Activated T-cell treated with anti-CD3 and anti-CD28 coated beads, Interleukin-2, amount 50 U/mL, for 72 hours (primary cell): ENCODE measurements at regions not wholly inside any gene's neighbourhood (a gene's known extent, or its start where the extent isn't known, plus 50 kb on each side); places are given as distances from the start of the nearest gene placed in this dataset.
"Not testable (repeated sequence)": the region's sequence is repeated elsewhere in the genome, so short reads cannot be mapped to it uniquely, and the experiment has no call there.

Experiments used
- ATAC-seq, 2 donors: fragments of 150-1000 bp; cut with Tn5 transposase; replicated peaks in 1 of 2; 2 replicates each; pipeline ENCODE4 v1.10.0; 2021; ENCODE audit warnings: moderate library complexity in 2 of 2, mild to moderate bottlenecking in 1 of 2
- DNase-seq, 2 donors: peaks; one replicate each; pipeline ENCODE4 v3.0.0; 2021 to 2022; ENCODE audit warnings: mixed read lengths in 1 of 2
- H3K27ac Mint-ChIP-seq: one replicate; pipeline ENCODE4 v1.8.0; 2022; ENCODE audit warnings: mild to moderate bottlenecking, moderate library complexity, mixed read lengths
- H3K27me3 Mint-ChIP-seq: one replicate; pipeline ENCODE4 v1.8.0; 2022; ENCODE audit warnings: low read depth, mixed read lengths
- H3K36me3 Mint-ChIP-seq, 2 donors: one replicate each; pipeline ENCODE4 v1.8.0; 2022; ENCODE audit warnings: mixed read lengths in 2 of 2, mild to moderate bottlenecking in 1 of 2; ENCODE audit not compliant: insufficient read depth in 2 of 2
- H3K4me1 Mint-ChIP-seq: one replicate; pipeline ENCODE4 v1.8.0; 2022; ENCODE audit warnings: low read depth, mixed read lengths
- H3K4me3 Mint-ChIP-seq, 2 donors: one replicate each; pipeline ENCODE4 v1.8.0; 2022; ENCODE audit warnings: mild to moderate bottlenecking in 2 of 2, mixed read lengths in 2 of 2, moderate library complexity in 2 of 2
- H3K9me3 Mint-ChIP-seq, 2 donors: one replicate each; pipeline ENCODE4 v1.8.0; 2022; ENCODE audit warnings: mixed read lengths in 2 of 2

DNA sequence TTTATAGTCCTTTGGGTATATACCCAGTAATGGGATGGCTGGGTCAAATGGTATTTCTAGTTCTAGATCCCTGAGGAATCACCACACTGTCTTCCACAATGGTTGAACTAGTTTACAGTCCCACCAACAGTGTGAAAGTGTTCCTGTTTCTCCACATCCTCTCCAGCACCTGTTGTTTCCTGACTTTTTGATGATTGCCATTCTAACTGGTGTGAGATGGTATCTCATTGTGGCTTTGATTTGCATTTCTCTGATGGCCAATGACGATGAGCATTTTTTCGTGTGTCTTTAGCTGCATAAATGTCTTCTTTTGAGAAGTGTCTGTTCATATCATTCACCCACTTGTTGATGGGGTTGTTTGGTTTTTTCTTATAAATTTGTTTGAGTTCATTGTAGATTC, 612.5 kb upstream of the SGCD start:
- H3K9me3 Mint-ChIP-seq, H3K4me1 Mint-ChIP-seq, H3K4me3 Mint-ChIP-seq, H3K36me3 Mint-ChIP-seq, ATAC-seq, DNase-seq, H3K27ac Mint-ChIP-seq, H3K27me3 Mint-ChIP-seq: not testable (repeated sequence)

- no peak for ATAC-seq
- Mint-ChIP-seq H3K9me3 (peaks cover 0 to 2% of the 10 kb centered on the region in 2 donors), H3K27me3 (peaks cover 55% of the 10 kb centered on the region), H3K36me3 (peaks cover 0 to 6% of the 10 kb centered on the region in 2 donors), H3K4me1 (no peaks in the 10 kb centered on the region), H3K27ac (no peak overlapping the region), H3K4me3 (no peak overlapping the region)
- DNase-seq: no peak
These were observed 600.7 kb upstream of the SGCD start for GRCh38 chr5:155726267-155726666.

DNA sequence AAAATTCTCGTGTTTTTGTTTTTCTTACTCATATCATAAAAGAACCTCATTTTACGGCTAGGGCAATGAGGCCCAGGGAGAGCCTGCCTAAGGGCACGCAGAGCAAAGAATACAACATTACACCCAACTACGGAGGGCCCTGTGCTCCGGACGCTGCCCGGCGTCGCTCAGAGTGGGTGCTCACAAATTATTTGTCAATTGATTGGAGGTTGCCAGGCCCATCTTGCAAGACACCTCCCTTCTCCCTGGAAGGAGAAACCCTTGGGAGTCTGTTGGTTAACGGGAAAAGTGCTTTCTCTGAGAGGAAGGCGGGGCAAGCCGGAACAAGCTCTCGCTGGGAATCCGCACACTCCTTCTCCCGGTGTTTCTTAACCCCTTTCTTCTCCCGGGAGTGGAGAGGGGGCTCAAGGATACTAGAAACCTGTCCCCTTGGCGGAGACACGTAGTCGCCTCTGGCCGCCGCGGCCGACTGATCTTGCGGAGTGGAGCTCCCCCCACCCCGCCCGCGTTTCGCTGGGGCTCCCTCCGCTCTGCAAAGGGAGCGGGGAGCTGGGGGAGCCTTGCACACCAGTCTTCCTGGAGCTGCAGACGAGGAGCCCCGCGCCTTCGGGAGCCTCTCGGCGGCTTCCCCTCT, 599.3 kb upstream of the SGCD start:
- Mint-ChIP-seq H3K4me1 (no peaks in the 10 kb centered on the region), H3K27ac (no peak overlapping the region), H3K9me3 (peaks cover 0 to 2% of the 10 kb centered on the region in 2 donors), H3K4me3 (no peak overlapping the region), H3K36me3 (peaks cover 0 to 6% of the 10 kb centered on the region in 2 donors), H3K27me3 (peaks cover 67% of the 10 kb centered on the region)
- DNase-seq (no peak), ATAC-seq (no peak)

DNA sequence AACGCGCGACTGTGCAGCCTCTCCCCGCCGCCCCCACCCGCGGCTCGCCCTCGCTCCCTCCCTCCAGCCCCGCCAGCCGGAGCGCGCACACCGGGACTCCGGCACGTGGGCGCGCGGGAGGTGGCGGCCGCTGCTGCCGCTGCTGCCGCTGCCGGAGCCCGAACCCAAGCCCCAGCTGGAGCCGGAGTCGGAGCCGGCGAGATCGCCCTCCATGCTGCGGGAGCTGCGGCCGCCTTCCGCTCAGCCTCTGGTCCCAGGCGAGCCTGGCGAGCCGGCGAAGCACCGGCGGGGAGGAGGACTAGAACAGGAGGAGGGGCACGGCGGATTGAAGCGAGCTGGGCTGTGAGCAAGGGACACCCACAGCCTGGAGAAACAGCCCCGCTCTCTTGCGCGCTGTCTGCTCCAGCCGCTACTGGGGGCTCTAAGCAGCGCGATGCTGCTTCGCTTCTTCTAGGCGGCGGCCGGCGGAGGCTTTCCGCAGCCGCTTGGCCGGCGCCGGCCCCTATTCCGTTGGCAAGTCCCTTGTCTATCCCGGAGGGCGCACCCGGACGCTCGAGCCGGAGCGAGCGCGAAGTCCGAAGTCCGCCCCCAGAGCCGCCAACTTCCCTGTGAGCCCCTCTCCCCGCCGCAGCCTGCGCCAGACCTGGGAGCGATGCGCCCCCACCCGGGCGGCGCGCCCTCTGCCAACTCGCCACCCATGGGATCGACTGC, 598.7 kb upstream of the SGCD start:
- Mint-ChIP-seq H3K4me3 (peak overlapping the region; percentile 25 to 51), H3K36me3 (peaks cover 0 to 6% of the 10 kb centered on the region in 2 donors), H3K4me1 (no peaks in the 10 kb centered on the region), H3K27me3 (peaks cover 74% of the 10 kb centered on the region), H3K9me3 (peaks cover 0 to 2% of the 10 kb centered on the region in 2 donors), H3K27ac (no peak overlapping the region)
- peak in 1 of 2 donors; percentile 38 for ATAC-seq
- DNase-seq: no peak

DNA sequence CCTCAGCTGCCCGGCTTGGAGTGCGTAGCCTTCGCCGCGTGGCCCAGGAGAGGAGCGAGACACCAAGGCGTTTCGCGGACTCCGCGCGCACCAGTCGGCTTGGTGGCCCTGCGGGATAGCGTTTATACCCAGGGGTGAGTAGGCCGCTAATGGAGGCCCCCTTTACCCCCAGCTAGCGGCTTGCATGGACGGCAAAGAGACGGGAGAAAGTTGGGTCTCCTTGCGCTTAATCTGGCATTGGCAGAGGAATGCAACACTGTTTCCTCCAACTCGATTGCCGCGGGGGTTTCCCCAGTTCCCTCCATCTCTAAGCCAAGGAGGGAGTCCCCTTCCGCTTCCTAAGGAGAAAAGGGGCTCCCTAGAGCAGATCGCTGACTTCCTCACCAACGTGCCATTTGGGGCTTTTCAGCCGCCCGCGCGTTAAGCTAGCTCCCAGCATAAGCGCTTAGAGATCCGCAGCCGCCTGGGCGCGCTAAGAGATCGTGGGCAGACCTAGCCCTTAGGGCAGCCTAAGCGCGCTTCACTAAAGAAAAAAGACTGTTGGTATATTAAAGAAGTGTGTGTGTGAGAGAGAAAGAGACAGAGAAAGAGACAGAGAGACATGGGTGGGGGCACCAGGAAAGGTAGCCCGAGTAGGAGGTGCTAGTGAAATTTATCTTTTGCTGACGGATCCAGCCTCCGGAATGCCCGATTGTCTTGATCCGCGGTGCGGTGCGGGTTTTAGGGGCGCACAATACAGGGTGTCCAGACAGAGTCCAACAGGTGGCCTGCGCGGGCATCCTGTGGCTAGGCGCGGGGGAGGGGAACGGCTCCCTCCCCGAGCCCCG, 597.9 kb upstream of the SGCD start:
- H3K36me3 Mint-ChIP-seq: peaks cover 0 to 6% of the 10 kb centered on the region in 2 donors
- ATAC-seq (peak in 1 of 2 donors; percentile 39), DNase-seq (no peak)
- H3K4me3 Mint-ChIP-seq: peak overlapping the region in 1 of 2 donors; percentile 51
- H3K27ac Mint-ChIP-seq: no peak overlapping the region
- no peaks in the 10 kb centered on the region for H3K4me1 Mint-ChIP-seq
- peaks cover 75% of the 10 kb centered on the region for H3K27me3 Mint-ChIP-seq
- peaks cover 0 to 2% of the 10 kb centered on the region in 2 donors for H3K9me3 Mint-ChIP-seq

GRCh38 chr5:155729684-155730059, 597.3 kb upstream of the SGCD start:
- ATAC-seq: no peak
- no peak for DNase-seq
- H3K4me3 Mint-ChIP-seq: no peak overlapping the region
- peaks cover 0 to 6% of the 10 kb centered on the region in 2 donors for H3K36me3 Mint-ChIP-seq
- peaks cover 0 to 2% of the 10 kb centered on the region in 2 donors for H3K9me3 Mint-ChIP-seq
- H3K27me3 Mint-ChIP-seq: peaks cover 74% of the 10 kb centered on the region
- H3K27ac Mint-ChIP-seq: no peak overlapping the region
- no peaks in the 10 kb centered on the region for H3K4me1 Mint-ChIP-seq

GRCh38 chr5:155732587-155733376, 594.2 kb upstream of the SGCD start:
- ATAC-seq (no peak), DNase-seq (no peak)
- H3K9me3 Mint-ChIP-seq: peaks cover 0 to 2% of the 10 kb centered on the region in 2 donors
- H3K4me3 Mint-ChIP-seq: no peak overlapping the region
- no peak overlapping the region for H3K27ac Mint-ChIP-seq
- no peaks in the 10 kb centered on the region for H3K4me1 Mint-ChIP-seq
- H3K36me3 Mint-ChIP-seq: peaks cover 0 to 4% of the 10 kb centered on the region in 2 donors
- peaks cover 46% of the 10 kb centered on the region for H3K27me3 Mint-ChIP-seq

DNA sequence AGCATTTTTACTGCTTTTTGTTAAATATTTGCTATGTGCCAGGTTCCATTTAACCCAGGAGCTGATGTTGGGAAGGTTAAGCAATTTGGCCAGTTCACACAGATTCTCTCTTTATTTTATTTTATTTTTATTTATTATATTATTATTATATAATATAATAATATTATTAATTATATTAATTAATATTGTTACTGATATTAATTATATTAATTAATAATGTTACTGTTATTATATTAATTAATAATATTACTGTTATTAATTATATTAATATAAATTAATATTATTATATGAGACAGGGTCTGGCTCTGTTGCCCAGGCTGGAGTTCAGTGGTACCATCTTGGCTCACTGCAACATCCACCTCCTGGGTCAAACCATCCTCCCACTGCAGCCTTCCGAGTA, 593.0 kb upstream of the SGCD start:
- DNase-seq: no peak
- Mint-ChIP-seq H3K4me3 (no peak overlapping the region), H3K27me3 (peaks cover 44% of the 10 kb centered on the region), H3K9me3 (peaks cover 0 to 4% of the 10 kb centered on the region in 2 donors), H3K27ac (no peak overlapping the region), H3K4me1 (no peaks in the 10 kb centered on the region), H3K36me3 (peaks cover 0 to 4% of the 10 kb centered on the region in 2 donors)
- no peak for ATAC-seq

- DNase-seq: no peak
- ATAC-seq: no peak
- Mint-ChIP-seq H3K27me3 (peaks cover 29% of the 10 kb centered on the region), H3K4me1 (no peaks in the 10 kb centered on the region), H3K9me3 (peaks cover 0 to 4% of the 10 kb centered on the region in 2 donors), H3K4me3 (no peak overlapping the region), H3K27ac (no peak overlapping the region), H3K36me3 (no peaks in the 10 kb centered on the region)
These were observed 591.6 kb upstream of the SGCD start for GRCh38 chr5:155735388-155735787.

DNA sequence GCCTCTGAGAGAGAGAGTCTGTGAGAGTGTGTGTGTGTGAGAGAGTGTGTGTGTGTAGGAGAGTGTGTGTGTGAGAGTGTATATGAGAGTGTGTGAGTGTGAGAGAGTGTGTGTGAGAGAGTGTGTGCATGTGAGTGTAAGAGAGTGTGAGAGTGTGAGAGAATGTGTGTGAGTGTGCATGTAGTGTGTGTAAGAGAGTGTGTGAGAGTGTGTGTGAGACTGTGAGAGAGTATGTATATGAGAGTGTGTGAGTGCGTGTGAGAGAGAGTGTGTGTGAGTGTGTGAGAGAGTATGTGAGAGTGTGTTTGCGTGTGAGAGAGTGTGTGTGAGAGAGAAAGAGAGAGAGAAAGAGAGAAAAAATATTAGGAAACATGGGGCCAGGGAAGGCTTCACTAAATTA, 588.3 kb upstream of the SGCD start:
- no peak for ATAC-seq
- Mint-ChIP-seq H3K4me3 (no peak overlapping the region), H3K4me1 (no peaks in the 10 kb centered on the region), H3K9me3 (peaks cover 0 to 3% of the 10 kb centered on the region in 2 donors), H3K27ac (no peak overlapping the region), H3K27me3 (no peaks in the 10 kb centered on the region), H3K36me3 (no peaks in the 10 kb centered on the region)
- DNase-seq: no peak

- DNase-seq: no peak
- H3K27ac Mint-ChIP-seq: no peak overlapping the region
- no peaks in the 10 kb centered on the region for H3K27me3 Mint-ChIP-seq
- no peak overlapping the region for H3K4me3 Mint-ChIP-seq
- H3K4me1 Mint-ChIP-seq: no peaks in the 10 kb centered on the region
- no peaks in the 10 kb centered on the region for H3K36me3 Mint-ChIP-seq
- no peak for ATAC-seq
- H3K9me3 Mint-ChIP-seq: peaks cover 0 to 1% of the 10 kb centered on the region in 2 donors
These were observed 580.5 kb upstream of the SGCD start for GRCh38 chr5:155746367-155747038.

DNA sequence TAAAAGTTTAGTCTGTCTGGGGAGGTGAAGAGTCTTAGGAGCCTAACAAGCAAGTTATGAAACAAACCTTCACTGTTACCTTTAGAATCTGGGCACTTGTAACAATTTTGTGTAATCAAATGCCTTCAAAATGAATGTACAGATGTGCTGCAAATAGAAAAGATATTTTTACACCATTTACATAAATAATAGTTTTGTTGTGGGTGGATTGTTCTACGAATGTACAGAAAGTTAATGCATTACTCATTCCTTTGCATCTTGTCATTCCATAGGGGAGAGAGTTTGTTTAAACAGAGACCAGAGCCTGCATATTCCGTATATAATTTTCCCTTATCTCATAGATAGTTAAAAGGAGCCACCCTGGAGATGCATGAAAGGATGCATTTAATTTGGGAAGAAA, 576.9 kb upstream of the SGCD start:
- H3K36me3 Mint-ChIP-seq: no peaks in the 10 kb centered on the region
- H3K4me1 Mint-ChIP-seq: no peaks in the 10 kb centered on the region
- peaks cover 0 to 4% of the 10 kb centered on the region in 2 donors for H3K9me3 Mint-ChIP-seq

More for the DNA sequence above, 576.9 kb upstream of the SGCD start:
- Mint-ChIP-seq H3K27me3 (peaks cover 9% of the 10 kb centered on the region), H3K27ac (no peak overlapping the region), H3K4me3 (no peak overlapping the region)
- ATAC-seq: no peak
- DNase-seq: no peak
